CD4-positive, alpha-beta memory T cell (primary cell): ENCODE measurements at regions not wholly inside any gene's neighbourhood (a gene's known extent, or its start where the extent isn't known, plus 50 kb on each side); places are given as distances from the start of the nearest gene placed in this dataset.

Source experiments
- CTCF ChIA-PET: fragments of 350-600 bp; sonication (Branson Sonifier 250); formaldehyde crosslinking; loops from one replicate; lab custom pipeline; 2021; ENCODE audit warnings: inconsistent platforms; ENCODE audit not compliant: partially characterized antibody; lab: Charles Lee
- POLR2A ChIA-PET: fragments of 350-600 bp; sonication (Branson Sonifier 250); formaldehyde crosslinking; loops from one replicate; lab custom pipeline; 2021; ENCODE audit not compliant: partially characterized antibody; lab: Charles Lee
- DNase-seq, 5 donors: peaks; one replicate each; pipeline versions ENCODE4 v3.0.0 to v3.0.0-alpha.2; 2020 to 2022; ENCODE audit warnings: mixed read lengths in 1 of 5
- H3K27ac ChIP-seq: one replicate; pipeline ENCODE4 v1.7.0; 2013; ENCODE audit warnings: low read depth, low read length
- H3K27me3 ChIP-seq: 2 replicates; pipeline ENCODE4 v1.7.0; 2013; ENCODE audit warnings: mild to moderate bottlenecking, low read length, moderate library complexity; ENCODE audit not compliant: insufficient read depth
- H3K36me3 ChIP-seq: 2 replicates; pipeline ENCODE4 v1.7.0; 2013; ENCODE audit warnings: mild to moderate bottlenecking, low read length, moderate library complexity; ENCODE audit not compliant: insufficient read depth
- H3K4me1 ChIP-seq: 2 replicates; pipeline ENCODE4 v1.7.0; 2013; ENCODE audit warnings: mild to moderate bottlenecking, low read length, moderate library complexity; ENCODE audit not compliant: insufficient read depth
- H3K4me3 ChIP-seq, 2 donors: one replicate each; pipeline ENCODE4 v1.7.0; 2013; ENCODE audit warnings: low read length in 2 of 2, mild to moderate bottlenecking in 1 of 2
- H3K9me3 ChIP-seq, 2 donors: one replicate each; pipeline ENCODE4 v1.7.0; 2013; ENCODE audit warnings: low read length in 2 of 2, control low read depth in 1 of 2; ENCODE audit not compliant: control insufficient read depth in 1 of 2
- H3K27ac Mint-ChIP-seq, 7 donors: one replicate each; pipeline ENCODE4 v1.8.0; 2020 to 2021; ENCODE audit warnings: mixed read lengths in 7 of 7, mild to moderate bottlenecking in 6 of 7, inconsistent platforms in 3 of 7, moderate library complexity in 3 of 7
- H3K27me3 Mint-ChIP-seq, 2 donors: one replicate each; pipeline ENCODE4 v1.8.0; 2020 to 2021; ENCODE audit warnings: mixed read lengths in 2 of 2
- H3K36me3 Mint-ChIP-seq, 2 donors: one replicate each; pipeline ENCODE4 v1.8.0; 2020 to 2021; ENCODE audit warnings: mixed read lengths in 2 of 2, inconsistent platforms in 1 of 2, mild to moderate bottlenecking in 1 of 2
- H3K4me1 Mint-ChIP-seq, 4 donors: one replicate each; pipeline ENCODE4 v1.8.0; 2020 to 2021; ENCODE audit warnings: mixed read lengths in 4 of 4, mild to moderate bottlenecking in 1 of 4
- H3K4me3 Mint-ChIP-seq, 8 donors: one replicate each; pipeline ENCODE4 v1.8.0; 2020 to 2021; ENCODE audit warnings: mixed read lengths in 8 of 8, mild to moderate bottlenecking in 7 of 8, moderate library complexity in 6 of 8, inconsistent platforms in 3 of 8
- H3K9me3 Mint-ChIP-seq, 8 donors: one replicate each; pipeline ENCODE4 v1.8.0; 2020 to 2021; ENCODE audit warnings: mixed read lengths in 8 of 8, mild to moderate bottlenecking in 5 of 8, inconsistent platforms in 3 of 8, moderate library complexity in 1 of 8
- intact Hi-C: fragments of 100-400 bp; cut with micrococcal nuclease; formaldehyde crosslinking; loops from one replicate; pipeline ENCODE4 v1.15.1; 2023

GRCh38 chr17:62892870-62893338 is 73.1 kb upstream of the TANC2 start:
- Histone ChIP-seq H3K9me3 (no peaks in the 10 kb centered on the region), H3K36me3 (no peaks in the 10 kb centered on the region), H3K27me3 (no peaks in the 10 kb centered on the region), H3K4me3 (no peak overlapping the region), H3K4me1 (no peaks in the 10 kb centered on the region), H3K27ac (no peak overlapping the region)
- peak in 3 of 5 donors; percentile 2 to 56 (median 8) for DNase-seq
- intact Hi-C loops: no loop called here
- peaks cover 6 to 10% of the 10 kb centered on the region in 2 donors for H3K27me3 Mint-ChIP-seq
- H3K36me3 Mint-ChIP-seq: no peaks in the 10 kb centered on the region
- CTCF ChIA-PET: no interaction called here
- peaks cover 0 to 15% (median 6%) of the 10 kb centered on the region in 4 donors for H3K4me1 Mint-ChIP-seq
- peak overlapping the region in 1 of 8 donors; percentile 7 for H3K4me3 Mint-ChIP-seq
- POLR2A ChIA-PET: no interaction called here
- peaks cover 0 to 8% (median 6%) of the 10 kb centered on the region in 8 donors for H3K9me3 Mint-ChIP-seq
- peak overlapping the region in 1 of 7 donors; percentile 52 for H3K27ac Mint-ChIP-seq

GRCh38 chr17:62892061-62892675 is 73.9 kb upstream of the TANC2 start:
- CTCF ChIA-PET: no interaction called here
- no peak overlapping the region for H3K4me3 ChIP-seq
- intact Hi-C loops: no loop called here
- Mint-ChIP-seq H3K9me3 (peaks cover 0 to 10% (median 6%) of the 10 kb centered on the region in 8 donors), H3K27me3 (peaks cover 6 to 14% of the 10 kb centered on the region in 2 donors), H3K4me1 (peaks cover 0 to 15% (median 6%) of the 10 kb centered on the region in 4 donors), H3K27ac (peak overlapping the region in 1 of 7 donors; percentile 7), H3K36me3 (no peaks in the 10 kb centered on the region), H3K4me3 (no peak overlapping the region)
- no peaks in the 10 kb centered on the region for H3K36me3 ChIP-seq
- no peaks in the 10 kb centered on the region for H3K27me3 ChIP-seq
- POLR2A ChIA-PET: no interaction called here
- H3K9me3 ChIP-seq: no peaks in the 10 kb centered on the region
- H3K4me1 ChIP-seq: no peaks in the 10 kb centered on the region
- no peak overlapping the region for H3K27ac ChIP-seq
- DNase-seq: no peak

DNA sequence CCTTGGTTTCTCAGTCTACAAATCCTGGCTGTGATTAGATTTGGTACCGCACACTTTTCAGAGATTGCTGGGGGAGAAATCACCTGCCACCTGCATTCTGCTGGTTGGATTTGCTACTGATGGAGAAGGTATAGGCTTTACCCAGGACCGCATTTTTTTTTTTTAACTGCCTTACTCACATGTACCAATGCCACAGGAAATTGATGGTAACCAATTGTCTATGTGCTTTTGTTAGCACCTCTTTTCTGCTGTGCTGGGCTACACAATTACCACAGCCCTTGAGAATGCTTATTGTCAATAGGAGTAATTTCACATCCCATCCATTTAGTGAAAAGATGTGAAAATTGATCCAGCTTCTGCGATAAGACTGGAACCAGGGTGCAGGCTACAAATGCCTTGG is 74.4 kb upstream of the TANC2 start:
- ChIA-PET CTCF (no interaction called here), POLR2A (no interaction called here)
- Histone ChIP-seq H3K27ac (no peak overlapping the region), H3K36me3 (no peaks in the 10 kb centered on the region), H3K4me1 (no peaks in the 10 kb centered on the region), H3K4me3 (no peak overlapping the region), H3K27me3 (no peaks in the 10 kb centered on the region), H3K9me3 (no peaks in the 10 kb centered on the region)
- H3K4me3 Mint-ChIP-seq: no peak overlapping the region
- intact Hi-C loops: no loop called here
- H3K4me1 Mint-ChIP-seq: peaks cover 0 to 15% (median 6%) of the 10 kb centered on the region in 4 donors
- no peaks in the 10 kb centered on the region for H3K36me3 Mint-ChIP-seq
- H3K27ac Mint-ChIP-seq: no peak overlapping the region
- H3K9me3 Mint-ChIP-seq: peaks cover 0 to 10% (median 6%) of the 10 kb centered on the region in 8 donors
- no peak for DNase-seq
- H3K27me3 Mint-ChIP-seq: peaks cover 1 to 10% of the 10 kb centered on the region in 2 donors

DNA sequence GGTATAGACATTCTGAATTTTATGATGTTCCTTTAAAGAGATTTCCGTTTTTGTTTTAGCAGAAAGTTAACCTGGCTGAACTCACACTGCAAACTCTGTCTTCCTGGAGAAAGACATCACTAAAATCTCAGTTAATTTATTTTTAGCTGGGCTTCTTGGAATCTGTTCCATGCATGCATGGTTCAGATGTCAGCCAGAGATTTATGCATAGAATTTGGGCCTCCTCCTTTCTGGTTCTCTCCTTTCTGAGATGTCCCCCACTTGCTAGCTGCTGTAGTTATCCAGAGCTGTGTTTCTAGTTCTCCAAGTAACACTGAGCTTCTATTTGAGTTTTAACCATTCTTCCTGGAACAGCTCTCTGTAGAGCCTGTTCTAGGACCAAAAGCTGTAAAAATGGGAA is 77.3 kb upstream of the TANC2 start:
- no peaks in the 10 kb centered on the region for H3K4me1 ChIP-seq
- no peak for DNase-seq
- Mint-ChIP-seq H3K36me3 (no peaks in the 10 kb centered on the region), H3K4me3 (no peak overlapping the region), H3K9me3 (peaks cover 0 to 10% (median 6%) of the 10 kb centered on the region in 8 donors), H3K27me3 (peaks cover 4 to 8% of the 10 kb centered on the region in 2 donors), H3K4me1 (peaks cover 0 to 12% (median 6%) of the 10 kb centered on the region in 4 donors), H3K27ac (no peak overlapping the region)
- H3K27ac ChIP-seq: no peak overlapping the region
- intact Hi-C loops: no loop called here
- ChIA-PET POLR2A (no interaction called here), CTCF (no interaction called here)
- no peak overlapping the region for H3K4me3 ChIP-seq
- H3K27me3 ChIP-seq: no peaks in the 10 kb centered on the region
- H3K36me3 ChIP-seq: no peaks in the 10 kb centered on the region
- no peaks in the 10 kb centered on the region for H3K9me3 ChIP-seq

GRCh38 chr17:62888148-62888547 is 77.9 kb upstream of the TANC2 start:
- H3K9me3 ChIP-seq: no peaks in the 10 kb centered on the region
- no peak overlapping the region for H3K27ac ChIP-seq
- ChIA-PET CTCF (no interaction called here), POLR2A (no interaction called here)
- H3K36me3 Mint-ChIP-seq: no peaks in the 10 kb centered on the region
- H3K36me3 ChIP-seq: no peaks in the 10 kb centered on the region
- intact Hi-C loops: no loop called here
- peaks cover 0 to 8% (median 5%) of the 10 kb centered on the region in 4 donors for H3K4me1 Mint-ChIP-seq
- no peak overlapping the region for H3K27ac Mint-ChIP-seq
- peaks cover 0 to 10% (median 6%) of the 10 kb centered on the region in 8 donors for H3K9me3 Mint-ChIP-seq
- no peak for DNase-seq
- peaks cover 4 to 8% of the 10 kb centered on the region in 2 donors for H3K27me3 Mint-ChIP-seq
- H3K4me3 ChIP-seq: no peak overlapping the region
- H3K4me1 ChIP-seq: no peaks in the 10 kb centered on the region
- no peaks in the 10 kb centered on the region for H3K27me3 ChIP-seq
- no peak overlapping the region for H3K4me3 Mint-ChIP-seq

GRCh38 chr17:62887437-62887836 is 78.6 kb upstream of the TANC2 start:
- Histone ChIP-seq H3K27ac (no peak overlapping the region), H3K27me3 (no peaks in the 10 kb centered on the region), H3K9me3 (no peaks in the 10 kb centered on the region), H3K4me1 (no peaks in the 10 kb centered on the region), H3K4me3 (no peak overlapping the region), H3K36me3 (no peaks in the 10 kb centered on the region)
- ChIA-PET CTCF (interaction anchor here (1.3 kb wide), 1 partner anchor 8 kb away, joined by 3 read pairs; no protein-coding TSS in a partner anchor), POLR2A (no interaction called here)
- intact Hi-C loops: no loop called here
- peaks cover 0 to 1% (median under 1%) of the 10 kb centered on the region in 4 donors for H3K4me1 Mint-ChIP-seq
- H3K36me3 Mint-ChIP-seq: no peaks in the 10 kb centered on the region
- no peak overlapping the region for H3K27ac Mint-ChIP-seq
- DNase-seq: no peak
- H3K4me3 Mint-ChIP-seq: no peak overlapping the region
- peaks cover 0 to 10% (median 6%) of the 10 kb centered on the region in 8 donors for H3K9me3 Mint-ChIP-seq
- peaks cover 4 to 8% of the 10 kb centered on the region in 2 donors for H3K27me3 Mint-ChIP-seq

GRCh38 chr17:62884781-62885180 is 76.7 kb upstream of the MARCHF10 start:
- no peaks in the 10 kb centered on the region for H3K27me3 ChIP-seq
- ChIA-PET CTCF (no interaction called here), POLR2A (no interaction called here)
- Mint-ChIP-seq H3K4me3 (no peak overlapping the region), H3K27ac (no peak overlapping the region), H3K4me1 (no peaks in the 10 kb centered on the region), H3K9me3 (peaks cover 1 to 10% (median 6%) of the 10 kb centered on the region in 8 donors), H3K27me3 (peaks cover 6 to 8% of the 10 kb centered on the region in 2 donors), H3K36me3 (no peaks in the 10 kb centered on the region)
- H3K4me1 ChIP-seq: no peaks in the 10 kb centered on the region
- intact Hi-C loops: no loop called here
- H3K36me3 ChIP-seq: no peaks in the 10 kb centered on the region
- H3K9me3 ChIP-seq: no peaks in the 10 kb centered on the region
- H3K4me3 ChIP-seq: no peak overlapping the region
- DNase-seq: no peak
- no peak overlapping the region for H3K27ac ChIP-seq
